Muscle layer of colon (tissue), 2 donors: ENCODE measurements at regions not wholly inside any gene's neighbourhood (a gene's known extent, or its start where the extent isn't known, plus 50 kb on each side); places are given as distances from the start of the nearest gene placed in this dataset.

Source experiments
- H3K27ac ChIP-seq: one replicate; pipeline ENCODE4 v1.7.0; 2013; ENCODE audit warnings: low read depth, mild to moderate bottlenecking, low read length, moderate library complexity
- H3K27me3 ChIP-seq, 2 donors: one replicate each; pipeline ENCODE4 v1.7.0; 2013; ENCODE audit warnings: low read length in 2 of 2, mild to moderate bottlenecking in 2 of 2; ENCODE audit not compliant: insufficient read depth in 2 of 2, control insufficient read depth in 1 of 2
- H3K36me3 ChIP-seq: one replicate; pipeline ENCODE4 v1.7.0; 2013; ENCODE audit warnings: mild to moderate bottlenecking, low read length; ENCODE audit not compliant: insufficient read depth
- H3K4me1 ChIP-seq: one replicate; pipeline ENCODE4 v1.7.0; 2013; ENCODE audit warnings: mild to moderate bottlenecking, low read length; ENCODE audit not compliant: insufficient read depth
- H3K4me3 ChIP-seq, 2 donors: one replicate each; pipeline ENCODE4 v1.7.0; 2013; ENCODE audit warnings: low read length in 2 of 2, low read depth in 1 of 2, mild to moderate bottlenecking in 1 of 2, moderate library complexity in 1 of 2
- H3K9ac ChIP-seq: one replicate; pipeline ENCODE4 v1.7.0; 2013; ENCODE audit warnings: low read length
- H3K9me3 ChIP-seq: one replicate; pipeline ENCODE4 v1.7.0; 2013; ENCODE audit warnings: mild to moderate bottlenecking, low read length
- donor health status: abdominal sarcoma.
- donor health status: Adenocarcinoma of cecum.

DNA sequence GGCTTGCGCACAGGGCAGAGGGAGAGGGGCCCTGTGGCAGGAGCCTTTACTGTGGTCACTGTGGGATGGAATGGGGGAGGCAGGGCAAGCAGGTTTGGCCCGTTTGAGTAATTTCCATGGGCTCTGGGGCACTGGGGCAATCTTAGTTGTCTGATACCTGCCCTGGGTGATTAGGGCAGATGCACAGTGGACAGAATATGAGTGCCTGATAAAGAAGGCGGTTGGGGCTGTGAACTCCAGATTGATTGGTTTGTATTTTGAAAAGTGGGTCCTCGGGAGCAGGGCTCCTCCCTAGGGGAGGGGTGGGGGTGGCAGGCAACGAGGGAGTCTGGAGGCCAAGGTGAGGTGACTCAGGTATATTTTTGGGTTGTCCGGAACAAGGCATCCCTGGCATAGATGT, 247.5 kb downstream of the NSG2 start:
- Histone ChIP-seq H3K27me3 (no peaks in the 10 kb centered on the region), H3K4me1 (no peaks in the 10 kb centered on the region), H3K9ac (no peak overlapping the region), H3K27ac (no peak overlapping the region), H3K4me3 (no peak overlapping the region), H3K9me3 (no peaks in the 10 kb centered on the region), H3K36me3 (no peaks in the 10 kb centered on the region)

DNA sequence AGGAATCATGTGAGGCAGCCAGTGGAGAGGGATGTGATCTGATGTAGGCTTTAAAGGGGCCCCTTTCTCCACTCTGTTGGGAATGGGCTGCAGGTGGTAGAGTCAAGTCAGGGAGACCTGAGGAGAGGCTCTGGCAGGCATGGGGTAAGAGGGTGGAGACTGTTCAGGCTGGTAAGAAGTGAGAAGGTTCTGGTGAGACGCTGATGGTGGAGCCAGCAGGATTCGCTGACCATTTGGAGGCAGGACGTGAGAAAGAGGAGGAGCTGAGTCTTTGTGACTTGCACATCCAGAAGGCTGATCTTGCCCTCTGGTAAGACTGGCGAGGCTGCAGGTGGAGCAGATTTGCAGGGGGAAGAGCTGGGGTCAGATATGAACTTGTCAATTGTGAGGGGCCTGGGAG, 248.0 kb downstream of the NSG2 start:
- H3K27me3 ChIP-seq = no peaks in the 10 kb centered on the region
- no peaks in the 10 kb centered on the region for H3K9me3 ChIP-seq
- no peak overlapping the region for H3K9ac ChIP-seq
- no peak overlapping the region for H3K27ac ChIP-seq
- no peaks in the 10 kb centered on the region for H3K4me1 ChIP-seq
- no peak overlapping the region for H3K4me3 ChIP-seq
- H3K36me3 ChIP-seq = no peaks in the 10 kb centered on the region

DNA sequence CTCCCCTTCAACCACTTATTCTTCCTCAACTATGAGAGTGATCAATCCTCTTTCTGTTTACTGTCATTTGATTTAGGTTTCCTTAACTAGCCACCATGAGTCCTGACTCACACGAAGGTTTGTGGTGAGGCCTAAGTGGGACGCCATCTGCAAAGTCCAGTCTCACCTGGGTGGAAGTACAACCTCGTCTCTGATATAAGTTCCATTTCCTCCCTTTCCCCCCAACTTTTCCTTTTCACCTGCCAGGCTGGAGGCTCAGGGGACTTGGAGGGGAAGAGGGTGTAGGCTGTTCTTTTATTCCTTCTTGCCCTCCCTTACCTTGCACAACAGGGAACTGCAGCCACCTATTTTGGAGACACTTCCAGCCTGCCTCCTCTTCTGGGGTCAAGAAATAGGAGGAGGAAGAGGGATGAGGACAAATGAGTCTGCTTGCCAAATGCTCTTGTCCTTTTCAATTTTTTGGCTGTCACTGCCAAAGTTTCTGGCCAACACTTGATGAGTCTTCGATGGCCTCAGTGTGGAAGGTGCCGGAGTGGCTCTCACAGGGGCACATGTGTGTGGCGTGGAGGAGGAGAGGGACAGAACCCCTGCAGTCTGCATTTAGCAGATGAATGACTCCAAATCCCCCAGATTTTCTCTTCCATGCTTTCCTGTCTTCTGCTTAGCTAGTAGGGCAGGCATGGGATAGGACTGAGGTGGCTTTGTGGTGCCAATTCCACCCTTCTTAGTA, 249.6 kb downstream of the NSG2 start:
- H3K27me3 ChIP-seq = no peaks in the 10 kb centered on the region
- H3K4me3 ChIP-seq = no peak overlapping the region
- no peaks in the 10 kb centered on the region for H3K4me1 ChIP-seq
- H3K9me3 ChIP-seq = no peaks in the 10 kb centered on the region
- H3K36me3 ChIP-seq = no peaks in the 10 kb centered on the region
- no peak overlapping the region for H3K9ac ChIP-seq
- no peak overlapping the region for H3K27ac ChIP-seq

DNA sequence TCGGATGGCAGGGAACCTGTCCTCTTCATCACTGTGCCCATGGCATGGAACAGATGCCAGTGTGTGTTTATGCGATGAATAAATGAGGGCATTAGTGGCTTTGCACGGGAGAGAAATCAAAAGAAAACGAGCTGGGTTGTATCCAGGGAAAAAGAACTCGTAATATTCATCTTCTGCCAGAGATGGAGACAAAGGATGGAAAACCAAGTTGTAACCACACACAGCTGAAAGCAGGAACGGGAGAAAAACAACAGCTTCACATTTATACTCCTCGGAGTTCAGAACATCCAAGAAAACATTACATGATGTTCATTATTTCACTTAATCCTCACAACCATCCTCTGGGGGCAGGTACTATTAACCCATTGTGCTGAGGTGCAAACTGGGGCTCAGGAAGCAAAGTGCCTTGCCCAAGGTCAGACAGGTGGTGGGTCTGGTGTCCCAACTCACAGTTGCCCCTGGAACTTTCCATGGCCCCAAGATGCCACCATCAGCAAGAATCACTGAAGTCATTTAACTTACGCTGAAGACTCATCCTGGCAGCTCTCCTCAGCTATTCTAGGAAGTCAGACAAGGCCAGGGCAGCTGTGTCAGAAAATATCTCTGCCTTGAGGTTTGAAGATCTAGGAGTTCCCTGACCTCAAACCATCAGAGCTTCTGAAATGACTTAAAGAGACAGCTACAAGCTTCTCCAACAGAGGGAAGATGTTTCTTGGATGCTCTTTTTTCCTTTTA, 250.4 kb downstream of the NSG2 start:
- H3K9ac ChIP-seq = no peak overlapping the region
- no peaks in the 10 kb centered on the region for H3K9me3 ChIP-seq
- H3K4me1 ChIP-seq = no peaks in the 10 kb centered on the region
- no peaks in the 10 kb centered on the region for H3K27me3 ChIP-seq
- H3K36me3 ChIP-seq = no peaks in the 10 kb centered on the region
- H3K27ac ChIP-seq = no peak overlapping the region
- H3K4me3 ChIP-seq = no peak overlapping the region

DNA sequence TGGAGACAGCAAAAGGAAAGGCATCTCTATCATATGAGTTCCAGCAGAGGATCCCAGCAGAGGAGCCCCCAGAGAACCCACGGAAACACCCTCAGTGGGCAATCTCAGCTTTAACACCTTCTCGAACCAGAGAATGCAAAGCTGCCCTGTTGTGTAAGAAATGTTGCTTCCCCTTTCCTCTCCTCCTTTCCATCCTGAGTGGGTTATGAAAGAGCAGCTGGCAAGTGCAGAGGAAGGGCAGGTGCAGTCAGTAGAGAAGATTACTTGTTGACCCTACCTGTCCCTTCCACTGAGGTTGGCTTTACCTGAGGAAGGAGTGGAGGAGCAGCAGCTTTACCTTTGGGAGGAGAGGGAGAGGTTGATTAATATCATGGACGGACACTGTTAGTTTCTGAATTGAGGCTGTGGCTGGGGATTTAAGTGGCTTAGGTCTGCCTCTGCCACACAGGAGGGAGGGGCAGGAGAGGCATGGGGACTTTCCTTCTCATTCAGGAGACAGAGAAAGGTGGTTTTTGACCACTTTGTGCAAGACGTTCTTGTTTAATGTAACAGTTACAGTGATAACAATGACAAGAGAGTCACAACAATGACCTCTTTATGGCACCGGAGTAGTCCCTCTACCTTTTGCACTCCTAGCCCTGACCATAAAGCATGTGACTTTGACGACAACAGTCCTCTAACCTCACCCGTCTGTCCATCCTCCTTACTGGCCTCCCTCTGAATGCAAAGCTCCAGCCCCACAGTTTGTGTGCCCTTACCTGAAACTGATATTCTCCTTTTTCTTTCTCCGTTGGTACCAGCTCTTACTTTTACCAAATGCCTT, 254.8 kb downstream of the NSG2 start:
- H3K4me3 ChIP-seq = no peak overlapping the region
- no peak overlapping the region for H3K27ac ChIP-seq
- H3K4me1 ChIP-seq = no peaks in the 10 kb centered on the region
- no peak overlapping the region for H3K9ac ChIP-seq
- H3K27me3 ChIP-seq = peaks cover 0 to 2% of the 10 kb centered on the region in 2 donors
- H3K9me3 ChIP-seq = no peaks in the 10 kb centered on the region
- no peaks in the 10 kb centered on the region for H3K36me3 ChIP-seq

DNA sequence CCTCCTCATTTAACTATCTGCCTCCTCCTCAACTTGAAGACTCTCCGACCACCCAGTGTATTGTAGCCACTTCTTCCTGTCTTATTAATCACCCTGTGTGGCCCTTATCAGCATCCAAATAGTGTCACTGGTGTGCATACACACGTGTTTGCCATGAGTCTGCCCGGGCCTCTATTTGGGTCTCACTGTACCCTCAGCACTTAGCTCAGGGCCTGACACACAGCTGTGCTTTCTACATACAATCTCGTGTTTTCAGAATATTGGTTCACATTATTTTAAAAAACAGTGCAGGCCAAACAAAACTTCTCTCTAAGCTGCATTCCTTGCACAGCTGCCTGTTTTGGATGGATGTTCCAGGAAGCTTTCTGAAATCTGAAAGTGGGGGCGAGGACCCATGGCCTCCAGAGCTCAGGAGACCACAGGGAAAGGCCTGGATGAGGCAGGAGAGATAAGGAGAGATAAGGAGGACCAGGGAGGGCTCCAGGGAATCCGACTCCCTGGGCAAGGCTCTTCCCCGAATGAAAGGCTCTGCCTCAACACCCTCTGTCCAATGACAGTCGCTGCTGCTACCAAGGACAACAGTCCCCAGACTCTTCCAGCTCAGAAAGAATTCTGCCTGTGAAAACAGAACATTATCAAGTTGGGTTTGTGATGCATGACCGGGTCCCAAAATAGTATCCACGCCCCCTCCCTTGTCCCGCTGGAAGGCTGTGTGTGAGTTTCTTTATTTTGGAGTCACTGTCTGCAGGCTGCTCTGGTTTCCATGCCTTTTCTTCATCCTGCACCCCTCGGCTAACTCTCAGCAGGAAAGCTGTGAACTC, 255.6 kb downstream of the NSG2 start:
- H3K4me3 ChIP-seq = no peak overlapping the region
- H3K9ac ChIP-seq = no peak overlapping the region
- no peaks in the 10 kb centered on the region for H3K36me3 ChIP-seq
- H3K27me3 ChIP-seq = peaks cover 0 to 8% of the 10 kb centered on the region in 2 donors
- no peaks in the 10 kb centered on the region for H3K4me1 ChIP-seq
- no peaks in the 10 kb centered on the region for H3K9me3 ChIP-seq
- no peak overlapping the region for H3K27ac ChIP-seq

DNA sequence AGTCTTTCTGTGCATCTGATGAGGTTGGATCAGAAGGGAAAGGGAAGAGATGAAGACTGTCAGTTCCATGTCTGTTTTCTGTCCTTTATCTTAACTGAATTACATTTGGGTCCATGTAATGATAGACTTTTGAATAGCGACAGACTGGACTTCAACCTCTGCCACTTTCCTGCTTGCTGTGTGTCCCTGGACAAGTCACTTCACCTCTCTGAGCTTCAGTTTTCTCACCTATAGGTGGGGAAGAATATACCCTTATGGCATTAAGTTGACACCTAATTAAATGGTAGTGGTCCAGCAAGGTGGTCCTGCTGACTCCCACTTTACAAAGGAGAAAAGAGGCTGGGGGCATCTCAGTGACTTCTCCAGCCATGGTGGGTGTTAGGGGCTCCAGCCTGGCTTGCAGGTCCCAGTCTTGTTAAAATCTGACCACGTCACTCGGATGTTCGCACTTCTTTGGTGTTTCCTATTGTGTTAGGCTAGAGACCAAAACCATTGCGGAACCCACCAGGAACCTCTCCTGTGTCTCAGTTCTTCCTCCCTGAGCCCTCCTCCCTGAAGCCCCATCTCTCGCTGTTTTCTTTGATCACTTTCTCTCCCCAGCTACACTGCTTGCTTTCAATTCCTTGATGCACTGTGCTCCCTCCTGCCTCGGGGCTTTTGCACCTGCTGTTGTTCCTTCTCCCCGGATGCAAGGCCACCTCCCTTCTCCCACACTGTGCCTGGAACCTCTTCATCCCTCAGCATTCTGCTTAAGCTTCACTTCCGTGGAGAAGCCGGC, 256.5 kb downstream of the NSG2 start:
- Histone ChIP-seq H3K27ac (no peak overlapping the region), H3K9ac (no peak overlapping the region), H3K27me3 (peaks cover 0 to 8% of the 10 kb centered on the region in 2 donors), H3K4me3 (no peak overlapping the region), H3K4me1 (no peaks in the 10 kb centered on the region), H3K36me3 (no peaks in the 10 kb centered on the region), H3K9me3 (no peaks in the 10 kb centered on the region)

DNA sequence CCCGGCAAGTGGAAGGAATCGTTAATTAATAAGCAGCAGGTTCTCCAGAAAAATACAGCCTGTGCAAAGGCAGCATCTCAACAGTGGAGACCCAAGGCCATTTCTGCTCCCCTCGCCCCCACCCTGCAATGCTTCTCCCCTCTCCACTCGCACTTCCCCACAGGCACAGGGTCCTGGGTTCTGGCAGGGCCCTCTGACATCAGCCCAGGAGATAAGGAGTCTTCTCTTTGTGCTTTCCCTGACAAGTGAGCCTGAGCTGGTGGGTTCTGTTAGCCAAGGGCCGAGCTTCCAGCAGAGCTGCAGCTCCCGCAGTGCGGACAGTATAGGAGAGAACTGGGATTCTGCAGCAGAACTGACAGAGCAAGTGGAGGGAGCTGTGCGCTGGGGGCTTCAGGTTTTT, 257.5 kb downstream of the NSG2 start:
- Histone ChIP-seq H3K9ac (no peak overlapping the region), H3K27me3 (peaks cover 0 to 8% of the 10 kb centered on the region in 2 donors), H3K27ac (no peak overlapping the region), H3K4me1 (no peaks in the 10 kb centered on the region), H3K4me3 (no peak overlapping the region), H3K9me3 (no peaks in the 10 kb centered on the region), H3K36me3 (no peaks in the 10 kb centered on the region)

DNA sequence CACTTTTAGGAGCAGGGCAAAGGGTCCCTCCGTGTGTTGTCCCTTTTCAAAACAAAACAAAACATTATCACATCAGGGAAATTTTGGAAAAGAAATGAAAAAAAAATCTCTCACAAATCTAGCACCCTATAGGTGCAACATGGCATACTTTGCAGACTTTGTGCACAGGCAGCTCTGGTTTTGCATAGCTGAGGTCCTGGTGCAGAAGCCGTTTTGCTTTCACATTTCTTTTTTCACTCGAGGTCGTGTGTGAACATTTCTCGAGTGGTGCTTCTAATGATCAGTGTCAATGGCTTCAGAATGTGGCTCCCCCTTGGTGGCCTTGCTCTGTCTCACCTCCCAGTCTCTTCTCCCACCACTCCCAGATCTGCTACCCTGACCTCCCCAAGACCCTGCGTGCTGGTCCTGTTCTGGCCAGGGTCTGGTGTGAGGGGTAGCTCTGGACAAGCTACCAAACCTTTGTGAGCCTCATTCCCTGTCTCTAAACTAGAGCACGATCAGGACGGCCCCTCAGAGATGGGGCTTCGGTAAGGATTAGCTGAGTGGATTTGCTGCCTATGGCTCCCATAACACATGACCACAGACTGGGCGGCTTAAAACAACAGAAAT, 258.0 kb downstream of the NSG2 start:
- H3K4me1 ChIP-seq = no peaks in the 10 kb centered on the region
- H3K9me3 ChIP-seq = no peaks in the 10 kb centered on the region
- H3K4me3 ChIP-seq = no peak overlapping the region
- no peak overlapping the region for H3K9ac ChIP-seq
- peaks cover 0 to 8% of the 10 kb centered on the region in 2 donors for H3K27me3 ChIP-seq
- no peaks in the 10 kb centered on the region for H3K36me3 ChIP-seq
- no peak overlapping the region for H3K27ac ChIP-seq

DNA sequence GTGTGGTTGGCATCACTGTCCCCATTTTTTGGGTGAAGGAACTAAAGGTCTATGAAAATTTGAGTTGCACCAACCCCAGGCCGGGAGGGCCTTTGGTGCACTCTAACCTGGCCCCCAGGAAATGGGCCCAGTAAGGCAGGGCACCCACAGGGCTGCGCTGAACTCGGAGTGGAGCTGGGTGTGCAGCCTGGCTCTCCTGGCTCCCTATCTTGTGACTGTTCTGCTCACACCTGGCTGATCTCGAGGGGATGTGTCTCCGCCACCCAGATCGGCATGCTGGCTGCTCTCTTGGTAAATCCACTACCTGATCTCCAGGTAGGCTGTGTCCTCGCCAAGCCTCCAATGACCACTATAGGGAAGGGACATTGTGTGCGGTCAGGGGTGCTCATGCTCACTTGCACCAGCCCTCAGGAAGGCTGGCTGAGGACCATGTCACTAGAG, 259.8 kb downstream of the NSG2 start:
- Histone ChIP-seq H3K4me3 (no peak overlapping the region), H3K36me3 (no peaks in the 10 kb centered on the region), H3K4me1 (no peaks in the 10 kb centered on the region), H3K9ac (no peak overlapping the region), H3K27ac (no peak overlapping the region), H3K27me3 (peaks cover 0 to 8% of the 10 kb centered on the region in 2 donors), H3K9me3 (no peaks in the 10 kb centered on the region)
